ENCODE measurements at regions not wholly inside any gene's neighbourhood (a gene's known extent, or its start where the extent isn't known, plus 50 kb on each side); places are given as distances from the start of the nearest gene placed in this dataset.

GRCh38 chr5:173835131-173835530, 53.0 kb upstream of the CPEB4 start:
- no peak for DNase-seq

- no peak for DNase-seq
Observed at GRCh38 chr5:173835661-173836060, 52.5 kb upstream of the CPEB4 start.

GRCh38 chr5:173837654-173838053, 50.5 kb upstream of the CPEB4 start:
- no peak for DNase-seq
